OCI-LY3 (cell line): ENCODE measurements at regions not wholly inside any gene's neighbourhood (a gene's known extent, or its start where the extent isn't known, plus 50 kb on each side); places are given as distances from the start of the nearest gene placed in this dataset.

Experiments used
- EZH2phosphoT487 ChIP-seq: fragments of 200-600 bp; shearing (Covaris generic); IDR thresholded peaks from 2 replicates; pipeline ENCODE4 v1.6.1; 2018; ENCODE audit warnings: antibody characterized with exemption, mixed run types, low read depth
- TF ChIP-seq, protein P1 (sequence below): fragments of 200-600, 300-600 bp; sonication (generic); IDR thresholded peaks from 2 replicates; pipeline ENCODE4 v1.5.1; 2014; ENCODE audit warnings: antibody characterized with exemption, low read length, low read depth

DNA sequence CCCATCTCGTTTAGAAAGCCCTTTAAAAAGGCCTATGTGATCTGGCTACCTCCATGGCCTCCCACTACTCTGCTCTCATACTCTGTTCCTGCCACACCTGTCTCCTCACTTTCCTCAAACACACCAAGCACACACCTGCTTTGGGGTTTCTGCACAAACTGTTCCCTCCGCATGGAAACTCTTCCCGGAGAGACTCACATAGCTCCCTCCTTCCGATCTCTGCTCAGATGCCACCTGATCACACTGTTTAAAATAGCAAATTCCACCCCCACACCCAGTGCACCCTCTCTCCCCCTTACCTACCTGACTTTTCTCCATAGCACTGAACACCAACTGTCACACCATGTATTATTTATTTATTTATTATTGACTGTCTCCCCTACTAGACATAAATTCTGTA lies 84.0 kb upstream of the NR4A3 start:
- TF ChIP-seq EZH2phosphoT487 = no peak
- TF ChIP-seq, protein P1, sequence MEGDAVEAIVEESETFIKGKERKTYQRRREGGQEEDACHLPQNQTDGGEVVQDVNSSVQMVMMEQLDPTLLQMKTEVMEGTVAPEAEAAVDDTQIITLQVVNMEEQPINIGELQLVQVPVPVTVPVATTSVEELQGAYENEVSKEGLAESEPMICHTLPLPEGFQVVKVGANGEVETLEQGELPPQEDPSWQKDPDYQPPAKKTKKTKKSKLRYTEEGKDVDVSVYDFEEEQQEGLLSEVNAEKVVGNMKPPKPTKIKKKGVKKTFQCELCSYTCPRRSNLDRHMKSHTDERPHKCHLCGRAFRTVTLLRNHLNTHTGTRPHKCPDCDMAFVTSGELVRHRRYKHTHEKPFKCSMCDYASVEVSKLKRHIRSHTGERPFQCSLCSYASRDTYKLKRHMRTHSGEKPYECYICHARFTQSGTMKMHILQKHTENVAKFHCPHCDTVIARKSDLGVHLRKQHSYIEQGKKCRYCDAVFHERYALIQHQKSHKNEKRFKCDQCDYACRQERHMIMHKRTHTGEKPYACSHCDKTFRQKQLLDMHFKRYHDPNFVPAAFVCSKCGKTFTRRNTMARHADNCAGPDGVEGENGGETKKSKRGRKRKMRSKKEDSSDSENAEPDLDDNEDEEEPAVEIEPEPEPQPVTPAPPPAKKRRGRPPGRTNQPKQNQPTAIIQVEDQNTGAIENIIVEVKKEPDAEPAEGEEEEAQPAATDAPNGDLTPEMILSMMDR = no peak
